H1 (cell line): ENCODE measurements at regions not wholly inside any gene's neighbourhood (a gene's known extent, or its start where the extent isn't known, plus 50 kb on each side); places are given as distances from the start of the nearest gene placed in this dataset.

ENCODE experiments used
- CREB1 ChIP-seq: IDR thresholded peaks from 2 replicates; pipeline ENCODE4 v1.6.1; 2012; ENCODE audit warnings: inconsistent platforms
- CTCF ChIP-seq, 3 experiments: IDR thresholded peaks; 1 replicate in 2 of 3; 2 replicates in 1 of 3; pipeline versions ENCODE4 v1.5.1 to v1.6.1; 2011; ENCODE audit warnings: low read length in 3 of 3, mild to moderate bottlenecking in 3 of 3, inconsistent platforms in 2 of 3, low read depth in 1 of 3, moderate library complexity in 1 of 3; ENCODE audit not compliant: insufficient read depth in 1 of 3; ENCODE audit errors: control extremely low read depth in 1 of 3
- EZH2 ChIP-seq: fragments of 200-600 bp; sonication (generic); IDR thresholded peaks from 2 replicates; pipeline ENCODE4 v1.7.1; 2012; ENCODE audit warnings: low read depth, mild to moderate bottlenecking, moderate library complexity, low read length, inconsistent platforms; ENCODE audit not compliant: severe bottlenecking
- GABPA ChIP-seq: IDR thresholded peaks from 2 replicates; pipeline ENCODE4 v1.6.1; 2011; ENCODE audit warnings: mild to moderate bottlenecking, low read length, moderate library complexity, borderline replicate concordance; ENCODE audit not compliant: insufficient read depth
- HDAC6 ChIP-seq: IDR thresholded peaks from one replicate; pipeline ENCODE4 v1.7.1; 2012; ENCODE audit warnings: low read depth, mild to moderate bottlenecking, inconsistent platforms, low read length, moderate library complexity
- KDM1A ChIP-seq: fragments of 200-600, 300-600 bp; sonication (generic); IDR thresholded peaks from 2 replicates; pipeline ENCODE4 v1.7.1; 2016; ENCODE audit warnings: mild to moderate bottlenecking, low read length, borderline replicate concordance
- MAX ChIP-seq: IDR thresholded peaks from 2 replicates; pipeline ENCODE4 v1.6.1; 2012; ENCODE audit warnings: inconsistent platforms
- POLR2A ChIP-seq, 2 experiments: IDR thresholded peaks; 1 replicate in 1 of 2; 2 replicates in 1 of 2; pipeline ENCODE4 v1.6.1; 2011; ENCODE audit warnings: low read depth in 2 of 2, low read length in 2 of 2, mild to moderate bottlenecking in 2 of 2; ENCODE audit errors: control extremely low read depth in 1 of 2
- POLR2AphosphoS5 ChIP-seq: IDR thresholded peaks from 2 replicates; pipeline ENCODE4 v1.6.1; 2011; ENCODE audit warnings: low read depth, low read length
- SIN3A ChIP-seq, 2 experiments: IDR thresholded peaks in 1 of 2; conservative IDR thresholded peaks in 1 of 2; 2 replicates each; pipeline ENCODE4 v1.6.1; 2011 to 2012; ENCODE audit warnings: low read length in 2 of 2, improper control_type of control experiment in 1 of 2, low read depth in 1 of 2, mild to moderate bottlenecking in 1 of 2
- TCF12 ChIP-seq: IDR thresholded peaks from 2 replicates; pipeline ENCODE4 v1.6.1; 2011; ENCODE audit warnings: low read depth, mild to moderate bottlenecking, low read length
- YY1 ChIP-seq: IDR thresholded peaks from 2 replicates; pipeline ENCODE4 v1.6.1; 2011; ENCODE audit warnings: low read depth, mild to moderate bottlenecking, low read length
- ZNF274 ChIP-seq: IDR thresholded peaks from 2 replicates; pipeline ENCODE4 v1.7.0; 2012; ENCODE audit warnings: low read length, borderline replicate concordance; ENCODE audit errors: extremely low read depth

- no peak for TF ChIP-seq CTCF (IDR thresholded peaks at IDR 0.05; ENCODE audit: control extremely low read depth in 1 of 3, insufficient read depth in 1 of 3, low read depth in 1 of 3, low read length in 3 of 3)
- TF ChIP-seq POLR2A (IDR thresholded peaks at IDR 0.05; ENCODE audit: control extremely low read depth in 1 of 2, low read depth in 2 of 2, low read length in 2 of 2), result no peak
- no peak for TF ChIP-seq YY1
- TF ChIP-seq CREB1, result no peak
- no peak for TF ChIP-seq KDM1A
- TF ChIP-seq EZH2, result no peak
- TF ChIP-seq HDAC6, result no peak
- no peak for TF ChIP-seq MAX
- TF ChIP-seq GABPA, result no peak
- TF ChIP-seq ZNF274, result no peak
- TF ChIP-seq POLR2AphosphoS5, result no peak
- TF ChIP-seq SIN3A (conservative IDR thresholded peaks at IDR 0.05 in 1 of 2, IDR thresholded peaks at IDR 0.05 in 1 of 2; ENCODE audit: low read depth in 1 of 2, low read length in 2 of 2), result no peak
- no peak for TF ChIP-seq TCF12
Measured at GRCh38 chr11:128055576-128056217, 531.7 kb downstream of the ETS1 start.
